ENCODE measurements at regions not wholly inside any gene's neighbourhood (a gene's known extent, or its start where the extent isn't known, plus 50 kb on each side); places are given as distances from the start of the nearest gene placed in this dataset.
"Not testable (repeated sequence)": the region's sequence is repeated elsewhere in the genome, so short reads cannot be mapped to it uniquely, and the experiment has no call there.

- not testable (repeated sequence) for DNase-seq (ENCODE audit: low spot score)
Observed at GRCh38 chr17:77290759-77291558, 150.2 kb downstream of the SEC14L1 start.

DNA sequence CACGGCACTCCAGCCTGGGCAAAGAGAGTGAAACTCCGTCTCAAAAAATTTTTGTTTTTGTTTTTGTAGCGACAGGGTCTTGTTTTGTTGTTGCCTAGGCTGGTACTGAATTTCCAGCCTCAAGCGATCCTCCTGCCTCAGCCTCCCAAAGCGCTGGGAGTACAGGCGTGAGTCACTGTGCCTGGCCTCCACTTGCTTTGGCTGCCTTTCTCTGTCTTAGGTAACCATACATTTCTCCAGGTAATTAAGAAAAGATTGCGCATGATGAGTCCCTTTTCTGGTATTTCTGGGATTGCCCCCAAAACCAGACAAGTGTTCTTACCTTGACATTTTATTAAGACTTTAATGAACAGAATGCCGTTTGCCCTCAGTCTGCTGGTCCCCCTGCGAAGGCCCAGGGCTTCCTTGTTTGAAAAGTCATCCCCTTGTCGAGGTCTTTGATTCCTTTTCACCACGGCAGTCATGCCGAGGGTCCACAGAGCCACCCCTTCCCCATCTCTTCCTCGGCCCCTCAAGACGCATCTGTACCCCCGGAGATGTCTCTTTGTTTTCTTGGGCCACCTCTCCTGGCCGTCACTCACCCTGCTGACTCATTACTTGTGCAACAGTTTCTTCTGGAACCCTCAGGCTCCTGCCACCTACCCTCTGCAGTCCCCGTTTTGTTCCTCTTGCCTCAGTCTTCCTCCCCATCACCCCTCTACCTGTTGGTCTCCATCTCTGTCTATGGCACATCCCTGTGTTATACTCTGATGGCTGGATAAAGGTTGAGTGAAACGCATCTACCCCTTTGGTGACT is 151.0 kb downstream of the SEC14L1 start:
- DNase-seq (ENCODE audit: low spot score), result no peak

- DNase-seq (ENCODE audit: low spot score), result no peak
Observed at GRCh38 chr17:77294761-77295160, 154.0 kb downstream of the SEC14L1 start.

- DNase-seq (ENCODE audit: low spot score), result no peak
Observed at GRCh38 chr17:77295241-77295853, 154.6 kb downstream of the SEC14L1 start.

GRCh38 chr17:77296769-77297409 is 156.1 kb downstream of the SEC14L1 start:
- no peak for DNase-seq (ENCODE audit: low spot score)

DNA sequence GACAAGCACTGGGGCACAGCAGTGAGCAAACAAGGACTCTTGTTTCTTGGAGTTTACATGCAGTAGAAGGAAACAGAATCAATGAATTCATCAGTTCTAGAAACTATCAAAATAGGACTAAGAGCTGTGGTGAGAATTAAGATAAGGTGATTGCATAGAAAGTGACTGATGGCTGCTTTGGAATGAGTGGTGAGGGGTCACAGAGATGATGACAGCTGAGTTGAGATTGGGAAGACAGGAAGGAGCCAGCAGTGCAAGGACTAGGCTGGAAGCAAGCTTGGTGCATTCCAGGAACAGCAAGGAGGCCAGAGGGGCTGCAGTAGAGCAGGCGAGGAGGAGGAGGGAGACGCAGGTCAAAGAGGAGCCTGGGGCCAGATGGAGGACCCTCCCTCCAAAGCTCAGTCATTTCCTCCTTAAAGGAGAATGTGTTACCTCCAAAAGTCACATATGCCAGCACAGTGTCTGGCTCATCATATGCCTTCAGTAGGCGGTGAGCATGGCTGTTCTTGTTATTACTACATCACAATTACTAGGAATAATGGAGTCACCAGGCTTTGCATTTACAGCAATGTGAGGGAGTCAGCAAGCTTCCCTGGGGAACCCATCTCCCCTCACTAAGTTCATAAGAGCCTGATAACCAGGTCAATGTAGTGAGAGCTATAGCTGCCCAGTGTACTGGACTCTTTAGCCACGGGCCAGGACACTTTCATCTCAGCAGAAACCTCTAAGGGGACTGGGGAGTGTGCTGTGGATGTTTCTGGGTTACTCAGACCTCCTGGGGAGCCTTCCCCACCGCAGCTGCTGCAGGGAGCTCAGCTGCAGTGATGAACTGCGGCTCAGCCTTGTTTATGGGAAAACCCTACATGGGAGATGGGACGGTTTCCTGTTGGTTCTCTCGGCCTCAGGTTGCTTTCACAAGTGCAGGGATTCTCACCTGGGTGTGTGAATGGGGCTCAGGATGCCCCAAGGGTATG is 157.2 kb downstream of the SEC14L1 start:
- DNase-seq (ENCODE audit: low spot score), result no peak

- no peak for DNase-seq (ENCODE audit: low spot score)
Observed at GRCh38 chr17:77298811-77299210, 158.0 kb downstream of the SEC14L1 start.

DNA sequence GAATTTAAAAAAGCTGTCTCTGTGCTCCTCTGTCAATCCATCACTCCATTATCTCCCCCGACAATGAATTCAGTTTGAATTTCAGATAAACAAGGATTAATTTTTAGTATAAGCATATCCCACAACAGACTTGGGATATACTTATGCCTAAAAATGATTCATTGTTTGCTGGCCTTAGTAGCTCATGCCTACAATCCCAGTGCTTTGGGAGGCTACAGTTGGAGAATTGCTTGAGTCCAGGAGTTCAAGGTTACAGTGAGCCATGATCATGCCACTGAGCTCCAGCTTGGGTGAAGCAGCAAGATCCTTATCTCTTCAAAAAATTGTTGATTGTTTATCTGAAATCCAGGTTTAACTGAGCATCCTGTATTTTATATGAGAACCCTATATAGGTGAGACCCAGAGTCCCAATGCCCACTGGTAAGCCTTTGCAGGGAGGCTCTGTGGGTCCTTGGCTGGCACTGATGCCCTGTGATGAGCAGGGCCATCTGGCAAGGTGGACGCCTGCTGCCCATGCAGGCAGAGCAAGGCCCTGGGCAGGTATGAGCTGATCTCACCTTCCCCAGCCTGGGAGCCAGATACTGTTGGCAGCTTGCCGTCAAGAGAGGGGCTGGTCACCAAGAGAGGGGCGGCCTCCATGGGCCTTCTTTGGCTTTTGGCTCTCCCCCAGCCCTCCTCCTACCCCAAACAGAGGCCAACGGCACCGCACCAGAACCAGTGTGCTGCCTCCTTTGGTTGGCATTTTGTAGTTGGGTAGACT is 158.7 kb downstream of the SEC14L1 start:
- no peak for DNase-seq (ENCODE audit: low spot score)

GRCh38 chr17:77300016-77300686 is 159.4 kb downstream of the SEC14L1 start:
- DNase-seq (ENCODE audit: low spot score), result no peak

- DNase-seq (ENCODE audit: low spot score), result no peak
Observed at GRCh38 chr17:77301694-77302266, 161.0 kb downstream of the SEC14L1 start.

DNA sequence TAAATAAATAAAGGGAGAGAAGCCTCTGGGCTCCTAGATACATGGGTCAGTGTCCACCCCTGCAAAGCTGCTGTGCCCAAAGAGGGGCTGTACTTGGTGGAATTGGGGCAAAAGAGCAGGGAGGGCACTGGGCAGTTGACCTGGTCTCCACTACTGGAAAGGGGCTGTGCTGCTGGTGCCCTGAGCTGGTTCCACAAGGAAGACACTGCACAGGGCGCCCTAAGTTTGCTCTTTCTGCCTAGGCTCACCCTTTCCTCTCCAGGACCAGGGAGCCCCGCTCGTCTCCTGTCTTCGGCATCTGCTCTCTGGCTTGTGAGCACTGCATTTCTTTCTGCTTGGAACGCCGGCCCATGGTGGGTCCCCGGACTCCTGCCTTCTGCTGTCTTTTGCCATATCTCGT is 161.9 kb downstream of the SEC14L1 start:
- no peak for DNase-seq (ENCODE audit: low spot score)

DNA sequence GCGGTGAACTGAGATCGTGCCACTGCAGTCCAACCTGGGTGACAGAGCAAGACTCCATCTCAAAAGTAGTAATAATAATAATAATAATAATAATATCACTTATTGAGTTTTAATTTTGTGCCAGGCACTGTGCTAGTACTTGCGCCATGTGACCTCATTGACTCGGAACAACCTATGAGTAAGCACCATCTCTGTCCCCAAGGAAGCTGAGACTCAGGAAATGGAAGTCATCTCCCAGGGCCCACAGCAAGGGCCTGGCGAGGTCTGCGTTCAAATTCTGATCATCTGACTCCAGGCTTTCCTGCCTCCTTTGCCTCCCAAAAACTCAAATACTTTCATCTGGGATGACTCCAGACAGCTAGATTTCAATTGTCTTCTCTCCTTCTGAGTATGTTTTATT is 162.9 kb downstream of the SEC14L1 start:
- DNase-seq (ENCODE audit: low spot score), result no peak

DNA sequence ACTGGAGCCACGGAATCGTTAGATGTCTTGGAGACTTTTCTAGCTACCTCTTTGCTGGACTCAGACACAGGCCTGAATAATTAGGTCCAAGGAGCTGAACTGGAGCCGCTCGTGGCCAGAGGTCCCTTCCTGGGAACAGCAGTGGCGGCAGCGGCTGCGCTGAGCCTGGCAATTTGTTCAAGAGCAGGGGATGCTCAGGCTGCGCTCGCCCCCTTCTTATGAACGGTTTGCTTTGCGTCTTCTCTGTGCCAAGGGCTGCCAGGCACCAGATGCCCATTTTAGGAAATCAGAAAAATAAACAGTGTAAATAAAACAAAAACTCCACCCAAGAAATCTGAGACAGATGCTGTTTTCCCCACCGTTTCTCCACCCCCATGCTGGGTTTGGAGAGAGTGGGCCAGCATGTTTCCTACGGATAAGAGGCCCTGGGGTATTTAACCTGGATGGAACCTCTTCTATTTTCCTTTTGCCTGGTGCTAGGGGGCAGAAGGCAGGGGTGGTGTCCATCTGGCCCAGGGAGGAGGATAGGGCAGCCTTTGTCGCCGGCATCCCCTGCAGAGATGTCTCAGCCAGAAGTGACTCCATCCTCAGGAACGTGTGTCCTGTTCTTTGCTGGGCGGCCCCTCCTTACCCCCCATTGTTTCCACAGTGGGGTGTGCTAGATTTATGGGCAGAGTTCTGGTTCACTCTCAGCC is 163.4 kb downstream of the SEC14L1 start:
- no peak for DNase-seq (ENCODE audit: low spot score)

DNA sequence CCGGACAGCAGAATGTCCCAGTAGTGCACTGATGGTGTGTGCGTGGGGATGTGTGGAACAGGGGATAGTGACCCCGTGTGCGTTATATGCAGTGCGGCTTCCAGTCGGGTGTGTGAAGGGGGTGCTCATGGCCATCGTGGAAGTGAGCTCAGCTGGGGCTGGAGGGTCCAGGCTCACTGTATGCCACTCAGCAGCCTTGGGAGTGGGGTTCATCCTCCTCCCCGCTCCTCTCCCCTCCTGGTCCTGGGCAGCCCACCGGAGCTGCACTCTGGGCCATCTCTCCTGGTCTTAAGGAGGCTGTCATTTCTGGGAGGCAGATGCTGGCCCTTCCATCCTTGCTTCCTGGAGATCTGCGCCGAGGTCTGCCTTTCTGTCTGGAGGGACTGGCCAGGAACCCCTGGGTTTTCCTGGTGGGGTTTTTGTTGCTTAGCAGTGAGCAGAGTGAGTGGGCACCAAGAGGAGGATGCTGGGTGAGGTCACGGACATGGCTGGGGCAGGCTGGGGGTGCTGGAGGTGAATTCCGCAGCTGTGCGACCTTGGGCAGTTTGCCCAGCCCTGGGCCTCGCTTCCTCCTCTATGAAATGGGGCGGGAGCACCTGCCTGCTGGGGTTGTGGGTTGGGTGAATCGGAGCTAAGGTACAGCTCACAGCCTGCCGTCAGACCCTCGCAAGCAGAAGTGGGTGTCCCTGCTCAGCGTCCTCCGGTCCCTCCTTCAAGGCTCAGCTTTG is 164.1 kb downstream of the SEC14L1 start:
- DNase-seq (ENCODE audit: low spot score), result no peak

GRCh38 chr17:77306048-77306789 is 165.4 kb downstream of the SEC14L1 start:
- no peak for DNase-seq (ENCODE audit: low spot score)

DNA sequence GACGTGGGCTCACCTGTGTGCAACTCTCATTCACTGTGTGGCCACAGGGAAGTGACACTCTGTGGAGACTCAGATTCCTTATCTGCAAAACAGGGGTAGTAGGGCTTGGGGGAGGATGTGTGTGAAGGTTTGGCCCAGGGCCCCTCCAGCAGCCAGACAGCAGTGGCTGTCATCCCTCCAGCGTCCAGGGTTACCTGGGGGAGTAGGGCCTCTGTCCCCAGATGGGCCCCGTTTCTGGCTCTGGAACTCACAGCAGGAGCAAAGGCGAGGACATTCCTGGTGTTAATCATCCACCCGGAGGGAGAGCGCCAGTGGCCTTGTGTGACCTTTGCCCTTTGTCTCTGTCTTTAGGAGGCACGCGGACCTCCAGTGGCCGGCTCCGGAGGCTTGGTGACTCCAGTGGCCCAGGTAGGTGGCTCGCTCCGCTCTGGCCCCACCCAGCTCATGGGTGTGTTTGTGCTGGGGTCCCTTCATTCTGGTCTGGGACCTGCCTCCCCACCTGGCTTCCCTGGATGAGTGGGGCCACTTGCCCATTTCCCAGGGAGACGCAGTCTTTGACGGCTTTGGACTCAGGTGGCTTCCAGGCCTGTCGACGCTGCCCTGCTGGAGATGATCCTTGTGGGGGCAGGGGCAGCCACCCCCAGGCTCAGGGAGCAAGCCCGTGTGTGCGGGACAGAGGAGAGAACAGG is 166.2 kb downstream of the SEC14L1 start:
- DNase-seq (ENCODE audit: low spot score), result no peak
